T-helper 1 cell (primary cell): ENCODE measurements at regions not wholly inside any gene's neighbourhood (a gene's known extent, or its start where the extent isn't known, plus 50 kb on each side); places are given as distances from the start of the nearest gene placed in this dataset.

Source experiments
- DNase-seq, 5 donors: peaks; one replicate each; pipeline ENCODE4 v3.0.0-alpha.2; 2012 to 2020

GRCh38 chr5:74310997-74311930, 329.3 kb downstream of the ENC1 start:
- no peak for DNase-seq

- DNase-seq, result no peak
These were observed 330.1 kb downstream of the ENC1 start for GRCh38 chr5:74310386-74310785.

- no peak for DNase-seq
These were observed 331.5 kb downstream of the ENC1 start for GRCh38 chr5:74309050-74309449.

GRCh38 chr5:74306845-74307244, 333.7 kb downstream of the ENC1 start:
- no peak for DNase-seq

GRCh38 chr5:74304536-74304935, 336.0 kb downstream of the ENC1 start:
- no peak for DNase-seq

GRCh38 chr5:74303578-74303977, 336.9 kb downstream of the ENC1 start:
- no peak for DNase-seq

- no peak for DNase-seq
These were observed 339.0 kb downstream of the ENC1 start for GRCh38 chr5:74301576-74301975.

GRCh38 chr5:74300808-74301389, 339.6 kb downstream of the ENC1 start:
- no peak for DNase-seq

- no peak for DNase-seq
These were observed 340.7 kb downstream of the ENC1 start for GRCh38 chr5:74299833-74300232.

- no peak for DNase-seq
These were observed 343.7 kb downstream of the ENC1 start for GRCh38 chr5:74296685-74297408.

- DNase-seq, result no peak
These were observed 344.9 kb downstream of the ENC1 start for GRCh38 chr5:74295676-74296075.

GRCh38 chr5:74295141-74295540, 345.4 kb downstream of the ENC1 start:
- DNase-seq, result no peak

- DNase-seq, result no peak
These were observed 346.3 kb downstream of the ENC1 start for GRCh38 chr5:74294231-74294705.

GRCh38 chr5:74293182-74293581, 347.3 kb downstream of the ENC1 start:
- no peak for DNase-seq

GRCh38 chr5:74290634-74291241, 349.8 kb downstream of the ENC1 start:
- DNase-seq, result no peak

- no peak for DNase-seq
These were observed 350.8 kb downstream of the ENC1 start for GRCh38 chr5:74289691-74290090.

- DNase-seq, result no peak
These were observed 351.3 kb downstream of the ENC1 start for GRCh38 chr5:74289238-74289637.

- DNase-seq, result no peak
These were observed 351.9 kb downstream of the ENC1 start for GRCh38 chr5:74288448-74289108.

GRCh38 chr5:74288038-74288437, 352.5 kb downstream of the ENC1 start:
- DNase-seq, result no peak

- DNase-seq, result no peak
These were observed 353.5 kb downstream of the ENC1 start for GRCh38 chr5:74286734-74287695.

GRCh38 chr5:74285675-74286280, 354.8 kb downstream of the ENC1 start:
- no peak for DNase-seq
